ENCODE measurements at regions not wholly inside any gene's neighbourhood (a gene's known extent, or its start where the extent isn't known, plus 50 kb on each side); places are given as distances from the start of the nearest gene placed in this dataset.

GRCh38 chr2:64826703-64827102 lies 162.5 kb upstream of the SLC1A4 start:
- in situ Hi-C loops (cut with MboI; ENCODE audit: low pct_ligation_motif_present in 1 of 4, low pct_unique_long_range_greater_than_20kb in 1 of 4, low sequenced_read_pairs in 3 of 4) (no loop called here), intact Hi-C loops (cut with DNase I; ENCODE audit: low total_unique reads) (no loop called here)
- 92% methylated on average over 2 of the region's 2 CpGs; no CpG with 5 or more reads in 1 of the 2 donors for WGBS, 2 donors (ENCODE audit: low coverage in 1 of 2)
- Histone ChIP-seq H3K4me1 (peaks cover 0 to 9% (median 8%) of the 10 kb centered on the region in 4 donors), H3K9me3 (no peaks in the 10 kb centered on the region), H3K27ac (no peak overlapping the region), H3K4me3 (no peak overlapping the region), H3K36me3 (no peaks in the 10 kb centered on the region), H3K27me3 (no peaks in the 10 kb centered on the region)
- no peak for DNase-seq
- TF ChIP-seq POLR2AphosphoS5 (IDR thresholded peaks at IDR 0.05) (no peak), POLR2A (IDR thresholded peaks at IDR 0.05) (no peak), EP300 (IDR thresholded peaks at IDR 0.05; ENCODE audit: low read depth) (no peak)
- TF ChIP-seq, protein P1, sequence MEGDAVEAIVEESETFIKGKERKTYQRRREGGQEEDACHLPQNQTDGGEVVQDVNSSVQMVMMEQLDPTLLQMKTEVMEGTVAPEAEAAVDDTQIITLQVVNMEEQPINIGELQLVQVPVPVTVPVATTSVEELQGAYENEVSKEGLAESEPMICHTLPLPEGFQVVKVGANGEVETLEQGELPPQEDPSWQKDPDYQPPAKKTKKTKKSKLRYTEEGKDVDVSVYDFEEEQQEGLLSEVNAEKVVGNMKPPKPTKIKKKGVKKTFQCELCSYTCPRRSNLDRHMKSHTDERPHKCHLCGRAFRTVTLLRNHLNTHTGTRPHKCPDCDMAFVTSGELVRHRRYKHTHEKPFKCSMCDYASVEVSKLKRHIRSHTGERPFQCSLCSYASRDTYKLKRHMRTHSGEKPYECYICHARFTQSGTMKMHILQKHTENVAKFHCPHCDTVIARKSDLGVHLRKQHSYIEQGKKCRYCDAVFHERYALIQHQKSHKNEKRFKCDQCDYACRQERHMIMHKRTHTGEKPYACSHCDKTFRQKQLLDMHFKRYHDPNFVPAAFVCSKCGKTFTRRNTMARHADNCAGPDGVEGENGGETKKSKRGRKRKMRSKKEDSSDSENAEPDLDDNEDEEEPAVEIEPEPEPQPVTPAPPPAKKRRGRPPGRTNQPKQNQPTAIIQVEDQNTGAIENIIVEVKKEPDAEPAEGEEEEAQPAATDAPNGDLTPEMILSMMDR (IDR thresholded peaks at IDR 0.05), result no peak

DNA sequence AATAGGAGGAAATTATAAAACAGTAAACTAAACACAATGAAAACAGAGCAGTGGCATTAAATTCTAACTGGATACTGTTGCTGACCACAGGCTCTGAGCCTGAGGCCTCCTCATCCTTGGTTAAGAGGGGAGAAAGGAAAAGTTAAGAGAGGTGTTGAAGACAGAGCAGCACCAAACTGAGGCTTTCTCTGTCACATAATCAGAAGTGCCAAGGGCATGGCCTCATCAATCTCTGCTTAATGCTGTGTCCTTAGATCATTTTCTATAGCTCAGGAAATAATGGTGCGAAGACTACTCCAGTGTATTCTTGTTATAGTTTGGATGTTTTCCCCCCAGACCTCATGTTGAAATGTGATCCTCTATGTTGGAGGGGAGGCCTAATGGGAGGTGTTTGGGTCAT lies 160.9 kb upstream of the SLC1A4 start:
- no peak overlapping the region for H3K4me3 ChIP-seq
- H3K4me1 ChIP-seq, result peaks cover 0 to 9% (median 8%) of the 10 kb centered on the region in 4 donors
- WGBS, 2 donors (ENCODE audit: low coverage in 1 of 2), result 86 to 90% methylated on average over 1 of the region's 1 CpG
- H3K27ac ChIP-seq, result no peak overlapping the region
- DNase-seq, result no peak
- H3K36me3 ChIP-seq, result no peaks in the 10 kb centered on the region
- TF ChIP-seq, protein P1 (IDR thresholded peaks at IDR 0.05), result no peak
- TF ChIP-seq POLR2AphosphoS5 (IDR thresholded peaks at IDR 0.05) (no peak), EP300 (IDR thresholded peaks at IDR 0.05; ENCODE audit: low read depth) (no peak), POLR2A (IDR thresholded peaks at IDR 0.05) (no peak)
- H3K9me3 ChIP-seq, result no peaks in the 10 kb centered on the region
- in situ Hi-C loops (cut with MboI; ENCODE audit: low pct_ligation_motif_present in 1 of 4, low pct_unique_long_range_greater_than_20kb in 1 of 4, low sequenced_read_pairs in 3 of 4), result no loop called here
- no peaks in the 10 kb centered on the region for H3K27me3 ChIP-seq
- intact Hi-C loops (cut with DNase I; ENCODE audit: low total_unique reads), result no loop called here

GRCh38 chr2:64829525-64829924 lies 159.7 kb upstream of the SLC1A4 start:
- TF ChIP-seq POLR2AphosphoS5 (IDR thresholded peaks at IDR 0.05) (no peak), EP300 (IDR thresholded peaks at IDR 0.05; ENCODE audit: low read depth) (no peak), POLR2A (IDR thresholded peaks at IDR 0.05) (no peak)
- TF ChIP-seq, protein P1 (IDR thresholded peaks at IDR 0.05), result no peak
- H3K4me1 ChIP-seq, result peaks cover 0 to 9% (median 8%) of the 10 kb centered on the region in 4 donors
- DNase-seq, result no peak
- no peaks in the 10 kb centered on the region for H3K27me3 ChIP-seq
- intact Hi-C loops (cut with DNase I; ENCODE audit: low total_unique reads), result no loop called here
- no peak overlapping the region for H3K27ac ChIP-seq
- 89 to 96% methylated on average over 6 of the region's 6 CpGs for whole genome bisulfite sequencing, 2 donors (ENCODE audit: low coverage in 1 of 2)
- no peaks in the 10 kb centered on the region for H3K36me3 ChIP-seq
- no peaks in the 10 kb centered on the region for H3K9me3 ChIP-seq
- in situ Hi-C loops (cut with MboI; ENCODE audit: low pct_ligation_motif_present in 1 of 4, low pct_unique_long_range_greater_than_20kb in 1 of 4, low sequenced_read_pairs in 3 of 4), result no loop called here
- H3K4me3 ChIP-seq, result no peak overlapping the region

GRCh38 chr2:64831134-64831976 lies 157.8 kb upstream of the SLC1A4 start:
- Histone ChIP-seq H3K36me3 (no peaks in the 10 kb centered on the region), H3K9me3 (no peaks in the 10 kb centered on the region), H3K27me3 (no peaks in the 10 kb centered on the region), H3K27ac (peak overlapping the region; percentile 54 to 81 (median 74)), H3K4me1 (peaks cover 0 to 9% (median 8%) of the 10 kb centered on the region in 4 donors), H3K4me3 (peak overlapping the region in 1 of 4 donors; percentile 22)
- 45 to 62% methylated on average over 2 to 20 of the region's 20 CpGs for WGBS, 2 donors (ENCODE audit: low coverage in 1 of 2)
- intact Hi-C loops (cut with DNase I; ENCODE audit: low total_unique reads), result no loop called here
- in situ Hi-C loops (cut with MboI; ENCODE audit: low pct_ligation_motif_present in 1 of 4, low pct_unique_long_range_greater_than_20kb in 1 of 4, low sequenced_read_pairs in 3 of 4), result no loop called here
- TF ChIP-seq POLR2AphosphoS5 (IDR thresholded peaks at IDR 0.05) (peak in 2 of 3 donors; percentile 53 to 56), POLR2A (IDR thresholded peaks at IDR 0.05) (peak; percentile 19), EP300 (IDR thresholded peaks at IDR 0.05; ENCODE audit: low read depth) (no peak)
- TF ChIP-seq, protein P1 (IDR thresholded peaks at IDR 0.05), result peak; percentile 86 to 90 (median 87)
- peak; percentile 92 for DNase-seq

All from transverse colon (tissue), 4 donors.